ENCODE measurements at regions not wholly inside any gene's neighbourhood (a gene's known extent, or its start where the extent isn't known, plus 50 kb on each side); places are given as distances from the start of the nearest gene placed in this dataset.

GRCh38 chr9:89885156-89885555 lies 280.3 kb downstream of the GADD45G start:
- TF ChIP-seq CTCF (IDR thresholded peaks at IDR 0.05; ENCODE audit: low read length) (no peak), EZH2 (IDR thresholded peaks at IDR 0.05; ENCODE audit: borderline replicate concordance, low read length) (no peak)

Data from OCI-LY1 (cell line).